ENCODE measurements at regions not wholly inside any gene's neighbourhood (a gene's known extent, or its start where the extent isn't known, plus 50 kb on each side); places are given as distances from the start of the nearest gene placed in this dataset.

DNA sequence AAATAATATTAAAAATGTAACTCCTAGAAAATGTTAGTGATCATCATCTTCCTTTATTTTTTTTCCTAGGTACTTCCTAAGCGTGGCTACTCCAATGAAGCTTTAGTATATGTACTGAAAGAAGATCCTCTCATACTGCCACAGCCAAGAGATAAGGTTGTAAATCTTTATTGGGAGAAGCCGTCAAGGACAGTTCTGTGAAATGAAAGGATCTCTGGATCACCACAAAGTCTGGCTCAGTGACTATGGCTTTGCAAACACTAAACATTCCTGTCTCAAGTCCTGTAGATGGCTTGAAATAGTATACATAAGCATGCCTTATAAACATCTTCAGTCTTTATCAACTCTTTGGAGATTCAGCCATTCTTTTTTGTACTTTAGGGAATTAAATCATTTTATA lies 61.2 kb upstream of the DPH5 start:
- POLR2A ChIA-PET = no interaction called here
- intact Hi-C loops (cut with micrococcal nuclease; ENCODE audit: unreplicated experiment) = no loop called here

More for the DNA sequence above, 61.2 kb upstream of the DPH5 start:
- Histone ChIP-seq H4K20me1 (ENCODE audit: insufficient read depth, low read length) (no peaks in the 10 kb centered on the region), H2AFZ (ENCODE audit: low read length) (no peak overlapping the region), H3K9me3 (ENCODE audit: low read length) (no peaks in the 10 kb centered on the region), H3K9ac (ENCODE audit: insufficient read depth, low read depth, low read length) (no peak overlapping the region), H3K27me3 (ENCODE audit: control insufficient read depth in 1 of 2, insufficient read depth in 2 of 2, low read length in 2 of 2) (no peaks in the 10 kb centered on the region), H3K27ac (ENCODE audit: extremely low read length, insufficient read depth, low read length) (no peak overlapping the region), H3K79me2 (ENCODE audit: insufficient read depth, low read length) (no peaks in the 10 kb centered on the region), H3K4me3 (replicated peaks in 1 of 3; ENCODE audit: insufficient read depth in 1 of 3, low read depth in 2 of 3, low read length in 3 of 3) (no peak overlapping the region), H3K36me3 (replicated peaks in 1 of 2; ENCODE audit: control insufficient read depth in 1 of 2, insufficient read depth in 2 of 2, low read length in 2 of 2) (no peaks in the 10 kb centered on the region), H3K4me2 (ENCODE audit: low read depth, low read length) (no peak overlapping the region), H3K4me1 (ENCODE audit: insufficient read depth, low read length) (no peaks in the 10 kb centered on the region)
- CTCF ChIA-PET (ENCODE audit: low intra/inter-chr PET ratio, low total read pairs) = no interaction called here
- no peak for DNase-seq (ENCODE audit: low spot score)
- BruUV-seq (replicated peaks) = no TSS peak
- in situ Hi-C loops (cut with HindIII; ENCODE audit: extremely low pct_ligation_motif_present, low pct_unique_long_range_greater_than_20kb) = no loop called here
- 71% methylated on average over 2 of the region's 2 CpGs for WGBS (ENCODE audit: low lambda C conversion rate)
- TF ChIP-seq SMC3 (IDR thresholded peaks at IDR 0.05; ENCODE audit: low read length) = no peak
- TF ChIP-seq ZNF616 (CRISPR knock-in tag; IDR thresholded peaks at IDR 0.05; ENCODE audit: low read depth) = no peak
- no peak for TF ChIP-seq IRX3 (CRISPR knock-in tag; IDR thresholded peaks at IDR 0.05; ENCODE audit: borderline replicate concordance, low read depth)
- TF ChIP-seq GMEB1 (CRISPR knock-in tag; IDR thresholded peaks at IDR 0.05; ENCODE audit: borderline replicate concordance) = no peak
- no peak for TF ChIP-seq ZNF232 (CRISPR knock-in tag; IDR thresholded peaks at IDR 0.05; ENCODE audit: borderline replicate concordance)
- no peak for TF ChIP-seq FOXO1 (CRISPR knock-in tag; IDR thresholded peaks at IDR 0.05)
- TF ChIP-seq ZBTB25 (CRISPR knock-in tag; IDR thresholded peaks at IDR 0.05) = no peak
- TF ChIP-seq NFAT5 (CRISPR knock-in tag; IDR thresholded peaks at IDR 0.05) = no peak
- TF ChIP-seq SRSF1 (optimal IDR thresholded peaks at IDR 0.05; ENCODE audit: low read depth, low read length) = no peak
- no peak for TF ChIP-seq RXRA (CRISPR knock-in tag; IDR thresholded peaks at IDR 0.05)
- TF ChIP-seq, protein P1, sequence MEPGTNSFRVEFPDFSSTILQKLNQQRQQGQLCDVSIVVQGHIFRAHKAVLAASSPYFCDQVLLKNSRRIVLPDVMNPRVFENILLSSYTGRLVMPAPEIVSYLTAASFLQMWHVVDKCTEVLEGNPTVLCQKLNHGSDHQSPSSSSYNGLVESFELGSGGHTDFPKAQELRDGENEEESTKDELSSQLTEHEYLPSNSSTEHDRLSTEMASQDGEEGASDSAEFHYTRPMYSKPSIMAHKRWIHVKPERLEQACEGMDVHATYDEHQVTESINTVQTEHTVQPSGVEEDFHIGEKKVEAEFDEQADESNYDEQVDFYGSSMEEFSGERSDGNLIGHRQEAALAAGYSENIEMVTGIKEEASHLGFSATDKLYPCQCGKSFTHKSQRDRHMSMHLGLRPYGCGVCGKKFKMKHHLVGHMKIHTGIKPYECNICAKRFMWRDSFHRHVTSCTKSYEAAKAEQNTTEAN (CRISPR knock-in tag; conservative IDR thresholded peaks at IDR 0.05) = no peak
- no peak for FAIRE-seq
- no peak for ATAC-seq

Measured in HepG2 (cell line).